Skeletal muscle tissue (tissue), 3 donors: ENCODE measurements at regions not wholly inside any gene's neighbourhood (a gene's known extent, or its start where the extent isn't known, plus 50 kb on each side); places are given as distances from the start of the nearest gene placed in this dataset.
"Not testable (repeated sequence)": the region's sequence is repeated elsewhere in the genome, so short reads cannot be mapped to it uniquely, and the experiment has no call there.

Source experiments
- H3K27ac ChIP-seq: one replicate; pipeline ENCODE4 v1.7.0; 2013; ENCODE audit warnings: mild to moderate bottlenecking, low read depth, low read length, inconsistent platforms
- H3K27me3 ChIP-seq, 3 donors: one replicate each; pipeline ENCODE4 v1.7.0; 2013; ENCODE audit warnings: low read length in 3 of 3; ENCODE audit not compliant: control insufficient read depth in 3 of 3, insufficient read depth in 3 of 3
- H3K36me3 ChIP-seq, 3 donors: one replicate each; pipeline ENCODE4 v1.7.0; 2013; ENCODE audit warnings: low read length in 3 of 3; ENCODE audit not compliant: control insufficient read depth in 3 of 3, insufficient read depth in 3 of 3
- H3K4me1 ChIP-seq, 3 donors: one replicate each; pipeline ENCODE4 v1.7.0; 2013; ENCODE audit warnings: low read length in 3 of 3, mild to moderate bottlenecking in 3 of 3; ENCODE audit not compliant: control insufficient read depth in 3 of 3, insufficient read depth in 3 of 3
- H3K4me3 ChIP-seq, 3 donors: one replicate each; pipeline ENCODE4 v1.7.0; 2013; ENCODE audit warnings: low read length in 3 of 3
- H3K9ac ChIP-seq, 3 donors: one replicate each; pipeline ENCODE4 v1.7.0; 2013; ENCODE audit warnings: low read length in 3 of 3, mild to moderate bottlenecking in 3 of 3, moderate library complexity in 2 of 3, low read depth in 1 of 3
- H3K9me3 ChIP-seq, 3 donors: one replicate each; pipeline ENCODE4 v1.7.0; 2013; ENCODE audit warnings: low read length in 3 of 3; ENCODE audit not compliant: control insufficient read depth in 3 of 3
- donor health status: Osteomylitis.

GRCh38 chr11:57871231-57871630 is 109.6 kb downstream of the CTNND1 start:
- Histone ChIP-seq H3K36me3 (no peaks in the 10 kb centered on the region), H3K4me3 (no peak overlapping the region), H3K27ac (no peak overlapping the region), H3K4me1 (no peaks in the 10 kb centered on the region), H3K9ac (no peak overlapping the region), H3K27me3 (peaks cover 0 to 4% (median 0%) of the 10 kb centered on the region in 3 donors), H3K9me3 (no peaks in the 10 kb centered on the region)

GRCh38 chr11:57873196-57873911 is 111.8 kb downstream of the CTNND1 start:
- Histone ChIP-seq H3K4me3 (no peak overlapping the region), H3K9me3 (no peaks in the 10 kb centered on the region), H3K4me1 (no peaks in the 10 kb centered on the region), H3K27me3 (peaks cover 0 to 4% (median 0%) of the 10 kb centered on the region in 3 donors), H3K9ac (no peak overlapping the region), H3K27ac (no peak overlapping the region), H3K36me3 (no peaks in the 10 kb centered on the region)

DNA sequence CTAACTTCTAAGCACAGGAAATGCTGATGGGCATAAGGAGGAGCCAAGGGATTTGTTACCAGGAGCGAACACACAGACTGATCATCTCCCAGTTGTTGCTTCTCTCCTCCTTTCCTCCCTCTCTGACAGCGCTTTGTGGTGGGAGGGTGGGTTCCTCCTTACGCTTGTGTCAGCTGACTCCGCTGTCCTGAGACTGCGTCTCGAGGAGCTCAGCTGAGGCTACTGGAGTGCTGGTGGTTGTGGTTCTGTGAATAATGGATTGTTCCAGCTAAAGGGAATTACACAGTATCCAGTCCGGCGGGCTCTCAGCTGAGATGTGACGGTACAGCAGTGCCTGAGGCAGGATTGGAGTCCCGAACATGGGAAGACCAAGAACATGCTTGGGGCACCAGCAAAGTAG is 113.4 kb downstream of the CTNND1 start:
- no peak overlapping the region for H3K27ac ChIP-seq
- H3K4me3 ChIP-seq: no peak overlapping the region
- no peaks in the 10 kb centered on the region for H3K9me3 ChIP-seq
- H3K9ac ChIP-seq: no peak overlapping the region
- no peaks in the 10 kb centered on the region for H3K36me3 ChIP-seq
- no peaks in the 10 kb centered on the region for H3K4me1 ChIP-seq
- H3K27me3 ChIP-seq: peaks cover 0 to 4% (median 0%) of the 10 kb centered on the region in 3 donors

- H3K4me1 ChIP-seq: no peaks in the 10 kb centered on the region
- no peak overlapping the region for H3K9ac ChIP-seq
- H3K27me3 ChIP-seq: no peaks in the 10 kb centered on the region
- H3K36me3 ChIP-seq: no peaks in the 10 kb centered on the region
- no peak overlapping the region for H3K27ac ChIP-seq
- no peak overlapping the region for H3K4me3 ChIP-seq
- no peaks in the 10 kb centered on the region for H3K9me3 ChIP-seq
Measured at GRCh38 chr11:57881647-57882046, 120.0 kb downstream of the CTNND1 start.

GRCh38 chr11:57883630-57884029 is 122.0 kb downstream of the CTNND1 start:
- H3K4me3 ChIP-seq: no peak overlapping the region
- no peak overlapping the region for H3K27ac ChIP-seq
- no peaks in the 10 kb centered on the region for H3K36me3 ChIP-seq
- H3K27me3 ChIP-seq: no peaks in the 10 kb centered on the region
- H3K4me1 ChIP-seq: no peaks in the 10 kb centered on the region
- H3K9ac ChIP-seq: no peak overlapping the region
- H3K9me3 ChIP-seq: no peaks in the 10 kb centered on the region

DNA sequence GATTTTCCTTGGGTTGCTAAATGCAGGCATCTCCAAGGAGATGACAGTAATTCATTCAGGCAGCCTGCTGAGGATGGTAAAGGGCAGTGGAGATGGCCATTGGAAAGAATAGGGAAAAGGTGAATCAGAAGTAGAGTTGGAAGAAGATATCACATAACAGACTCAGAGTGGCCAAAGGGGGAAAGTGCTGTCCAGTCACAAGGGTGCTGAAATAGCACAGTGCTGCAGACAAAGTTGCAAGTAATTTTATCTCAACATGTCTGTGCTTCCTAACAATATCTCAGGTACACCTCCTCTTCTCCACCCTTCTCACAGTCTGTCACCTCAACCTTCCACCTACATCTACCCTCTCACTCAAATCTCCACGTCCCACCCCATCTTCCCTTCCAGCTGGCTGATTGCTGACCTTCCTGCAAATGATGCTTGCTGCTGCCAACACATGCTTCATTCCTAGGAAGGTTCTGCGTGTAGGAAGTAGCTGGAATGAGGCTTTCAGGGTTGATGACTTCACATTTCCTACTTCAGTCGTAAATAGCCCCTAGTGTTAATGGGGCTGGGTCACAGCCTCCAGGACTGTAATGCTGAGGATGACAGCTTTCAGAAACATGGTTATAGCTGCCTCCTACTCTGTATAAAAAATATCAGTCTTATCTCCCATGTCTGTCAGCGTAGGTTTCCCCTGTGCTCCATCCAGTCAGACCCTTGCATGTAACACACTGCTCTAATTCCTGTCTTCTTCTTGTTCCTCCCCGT is 123.9 kb downstream of the CTNND1 start:
- Histone ChIP-seq H3K27ac (no peak overlapping the region), H3K36me3 (no peaks in the 10 kb centered on the region), H3K4me1 (no peaks in the 10 kb centered on the region), H3K4me3 (no peak overlapping the region), H3K9ac (no peak overlapping the region), H3K9me3 (no peaks in the 10 kb centered on the region), H3K27me3 (no peaks in the 10 kb centered on the region)

GRCh38 chr11:57888386-57888785 is 126.8 kb downstream of the CTNND1 start:
- no peaks in the 10 kb centered on the region for H3K36me3 ChIP-seq
- H3K9me3 ChIP-seq: no peaks in the 10 kb centered on the region
- no peak overlapping the region for H3K4me3 ChIP-seq
- H3K27me3 ChIP-seq: no peaks in the 10 kb centered on the region
- no peak overlapping the region for H3K9ac ChIP-seq
- H3K27ac ChIP-seq: no peak overlapping the region
- H3K4me1 ChIP-seq: no peaks in the 10 kb centered on the region

GRCh38 chr11:57890521-57890920 is 128.9 kb downstream of the CTNND1 start:
- Histone ChIP-seq H3K4me3 (no peak overlapping the region), H3K9me3 (no peaks in the 10 kb centered on the region), H3K36me3 (no peaks in the 10 kb centered on the region), H3K27ac (no peak overlapping the region), H3K4me1 (no peaks in the 10 kb centered on the region), H3K27me3 (no peaks in the 10 kb centered on the region), H3K9ac (no peak overlapping the region)

GRCh38 chr11:57893200-57893599 is 130.5 kb upstream of the OR9Q1 start:
- not testable (repeated sequence) for H3K9ac ChIP-seq, H3K4me3 ChIP-seq, H3K27ac ChIP-seq, H3K4me1 ChIP-seq, H3K27me3 ChIP-seq, H3K9me3 ChIP-seq, H3K36me3 ChIP-seq

GRCh38 chr11:57896361-57897145 is 127.1 kb upstream of the OR9Q1 start:
- H3K9me3 ChIP-seq: peaks cover 0 to 3% (median 0%) of the 10 kb centered on the region in 3 donors
- H3K36me3 ChIP-seq: no peaks in the 10 kb centered on the region
- H3K27ac ChIP-seq: no peak overlapping the region
- no peak overlapping the region for H3K9ac ChIP-seq
- H3K4me3 ChIP-seq: no peak overlapping the region
- no peaks in the 10 kb centered on the region for H3K27me3 ChIP-seq
- H3K4me1 ChIP-seq: no peaks in the 10 kb centered on the region
